Ovary (tissue), 3 donors: ENCODE measurements at regions not wholly inside any gene's neighbourhood (a gene's known extent, or its start where the extent isn't known, plus 50 kb on each side); places are given as distances from the start of the nearest gene placed in this dataset.

Experiments
- EP300 ChIP-seq: sonication (generic); formaldehyde crosslinking; IDR thresholded peaks from one replicate; pipeline ENCODE4 v1.6.1; 2017; ENCODE audit warnings: antibody characterized with exemption
- POLR2A ChIP-seq: fragments of 450-650 bp; IDR thresholded peaks from one replicate; pipeline ENCODE4 v1.6.1; 2017; ENCODE audit warnings: antibody characterized with exemption, mild to moderate bottlenecking, moderate library complexity
- TF ChIP-seq, protein P1 (sequence below), 3 donors: fragments of 450-650 bp in 2 of 3; fragments of 200-600 bp in 1 of 3; IDR thresholded peaks; one replicate each; pipeline versions ENCODE4 v1.5.1 to v1.8.0; 2016 to 2022; ENCODE audit warnings: antibody characterized with exemption in 3 of 3, mild to moderate bottlenecking in 1 of 3
- donor health status: DM: no; HTN: no; CAD: no.

DNA sequence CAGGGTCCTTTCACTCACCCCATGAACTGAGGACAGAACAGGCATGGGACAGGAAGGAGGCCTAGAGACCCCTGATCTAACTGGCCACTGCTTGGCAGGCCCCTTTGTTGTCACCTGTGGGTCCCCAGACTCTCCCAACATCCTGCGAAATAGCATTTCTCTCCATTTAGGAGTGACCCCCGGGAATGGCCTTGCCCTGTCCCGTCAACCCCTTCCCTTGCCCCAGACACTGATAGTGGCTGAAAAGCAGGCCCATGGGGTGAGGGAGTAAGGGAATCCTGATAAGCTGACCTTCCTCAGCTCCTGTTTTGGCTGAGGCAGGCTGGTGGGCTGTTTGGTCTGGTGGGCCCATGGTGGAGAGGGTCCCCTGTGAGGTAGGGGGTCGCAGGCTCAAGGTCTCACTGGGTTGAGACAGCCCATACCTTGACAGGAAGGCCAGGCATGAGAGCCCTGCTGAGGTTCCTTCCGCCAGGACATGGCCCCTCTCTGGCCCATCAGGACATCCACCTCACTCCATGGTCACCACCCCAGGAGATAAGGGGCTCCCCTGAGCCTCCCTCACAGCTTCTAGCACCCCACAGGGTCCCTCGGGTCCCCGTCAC is 139.3 kb downstream of the MRPL14 start:
- TF ChIP-seq, protein P1, sequence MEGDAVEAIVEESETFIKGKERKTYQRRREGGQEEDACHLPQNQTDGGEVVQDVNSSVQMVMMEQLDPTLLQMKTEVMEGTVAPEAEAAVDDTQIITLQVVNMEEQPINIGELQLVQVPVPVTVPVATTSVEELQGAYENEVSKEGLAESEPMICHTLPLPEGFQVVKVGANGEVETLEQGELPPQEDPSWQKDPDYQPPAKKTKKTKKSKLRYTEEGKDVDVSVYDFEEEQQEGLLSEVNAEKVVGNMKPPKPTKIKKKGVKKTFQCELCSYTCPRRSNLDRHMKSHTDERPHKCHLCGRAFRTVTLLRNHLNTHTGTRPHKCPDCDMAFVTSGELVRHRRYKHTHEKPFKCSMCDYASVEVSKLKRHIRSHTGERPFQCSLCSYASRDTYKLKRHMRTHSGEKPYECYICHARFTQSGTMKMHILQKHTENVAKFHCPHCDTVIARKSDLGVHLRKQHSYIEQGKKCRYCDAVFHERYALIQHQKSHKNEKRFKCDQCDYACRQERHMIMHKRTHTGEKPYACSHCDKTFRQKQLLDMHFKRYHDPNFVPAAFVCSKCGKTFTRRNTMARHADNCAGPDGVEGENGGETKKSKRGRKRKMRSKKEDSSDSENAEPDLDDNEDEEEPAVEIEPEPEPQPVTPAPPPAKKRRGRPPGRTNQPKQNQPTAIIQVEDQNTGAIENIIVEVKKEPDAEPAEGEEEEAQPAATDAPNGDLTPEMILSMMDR (IDR thresholded peaks at IDR 0.05), result no peak
- no peak for TF ChIP-seq POLR2A
- TF ChIP-seq EP300, result no peak
